ENCODE measurements at regions not wholly inside any gene's neighbourhood (a gene's known extent, or its start where the extent isn't known, plus 50 kb on each side); places are given as distances from the start of the nearest gene placed in this dataset.

DNA sequence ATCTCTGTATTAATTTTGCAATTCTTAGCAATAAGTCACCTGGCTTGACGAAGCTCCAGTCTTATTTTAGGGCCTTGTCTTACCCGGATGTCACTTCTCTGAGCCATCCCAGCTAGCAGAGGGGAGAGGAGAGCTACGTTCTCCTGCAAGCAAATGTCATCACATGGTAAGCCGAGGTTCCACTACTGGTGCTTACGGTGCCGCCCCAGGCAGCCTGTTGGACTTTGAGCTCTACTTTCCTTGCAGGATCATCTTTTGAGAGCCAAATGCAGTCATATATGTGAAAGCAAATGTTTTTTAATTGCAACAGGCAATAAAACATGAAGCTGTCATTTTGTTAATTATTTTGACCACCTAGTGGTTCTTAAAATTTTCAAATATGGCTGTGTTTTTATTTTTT is 140.9 kb downstream of the FAM43A start:
- no peak for ATAC-seq
- Histone ChIP-seq H3K9me3 (ENCODE audit: low read length) (no peaks in the 10 kb centered on the region), H3K79me2 (ENCODE audit: insufficient read depth, low read length) (no peaks in the 10 kb centered on the region), H3K36me3 (replicated peaks in 1 of 2; ENCODE audit: control insufficient read depth in 1 of 2, insufficient read depth in 2 of 2, low read length in 2 of 2) (no peaks in the 10 kb centered on the region), H4K20me1 (ENCODE audit: insufficient read depth, low read length) (no peaks in the 10 kb centered on the region), H3K9ac (ENCODE audit: insufficient read depth, low read depth, low read length) (no peak overlapping the region), H3K27ac (ENCODE audit: extremely low read length, insufficient read depth, low read length) (no peak overlapping the region), H3K4me3 (replicated peaks in 1 of 3; ENCODE audit: insufficient read depth in 1 of 3, low read depth in 2 of 3, low read length in 3 of 3) (no peak overlapping the region), H3K27me3 (ENCODE audit: control insufficient read depth in 1 of 2, insufficient read depth in 2 of 2, low read length in 2 of 2) (peaks cover 0 to 47% of the 10 kb centered on the region in 2 experiments; a peak in 3 of 5 replicates), H3K4me1 (ENCODE audit: insufficient read depth, low read length) (no peaks in the 10 kb centered on the region), H2AFZ (ENCODE audit: low read length) (no peak overlapping the region), H3K4me2 (ENCODE audit: low read depth, low read length) (no peak overlapping the region)
- 2% methylated on average over 4 of the region's 6 CpGs for WGBS (ENCODE audit: low lambda C conversion rate)
- no peak for DNase-seq (ENCODE audit: low spot score)
- intact Hi-C loops (cut with micrococcal nuclease; ENCODE audit: unreplicated experiment), result no loop called here
- CTCF ChIA-PET (ENCODE audit: low intra/inter-chr PET ratio, low total read pairs), result no interaction called here
- TF ChIP-seq PAF1 (CRISPR knock-in tag; IDR thresholded peaks at IDR 0.05), result no peak
- TF ChIP-seq ZNF234 (CRISPR knock-in tag; conservative IDR thresholded peaks at IDR 0.05), result no peak
- TF ChIP-seq, protein P1, sequence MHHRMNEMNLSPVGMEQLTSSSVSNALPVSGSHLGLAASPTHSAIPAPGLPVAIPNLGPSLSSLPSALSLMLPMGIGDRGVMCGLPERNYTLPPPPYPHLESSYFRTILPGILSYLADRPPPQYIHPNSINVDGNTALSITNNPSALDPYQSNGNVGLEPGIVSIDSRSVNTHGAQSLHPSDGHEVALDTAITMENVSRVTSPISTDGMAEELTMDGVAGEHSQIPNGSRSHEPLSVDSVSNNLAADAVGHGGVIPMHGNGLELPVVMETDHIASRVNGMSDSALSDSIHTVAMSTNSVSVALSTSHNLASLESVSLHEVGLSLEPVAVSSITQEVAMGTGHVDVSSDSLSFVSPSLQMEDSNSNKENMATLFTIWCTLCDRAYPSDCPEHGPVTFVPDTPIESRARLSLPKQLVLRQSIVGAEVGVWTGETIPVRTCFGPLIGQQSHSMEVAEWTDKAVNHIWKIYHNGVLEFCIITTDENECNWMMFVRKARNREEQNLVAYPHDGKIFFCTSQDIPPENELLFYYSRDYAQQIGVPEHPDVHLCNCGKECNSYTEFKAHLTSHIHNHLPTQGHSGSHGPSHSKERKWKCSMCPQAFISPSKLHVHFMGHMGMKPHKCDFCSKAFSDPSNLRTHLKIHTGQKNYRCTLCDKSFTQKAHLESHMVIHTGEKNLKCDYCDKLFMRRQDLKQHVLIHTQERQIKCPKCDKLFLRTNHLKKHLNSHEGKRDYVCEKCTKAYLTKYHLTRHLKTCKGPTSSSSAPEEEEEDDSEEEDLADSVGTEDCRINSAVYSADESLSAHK (CRISPR knock-in tag; IDR thresholded peaks at IDR 0.05; ENCODE audit: borderline replicate concordance), result no peak
- no peak for TF ChIP-seq LCORL (IDR thresholded peaks at IDR 0.05)
- TF ChIP-seq LCORL (CRISPR knock-in tag; IDR thresholded peaks at IDR 0.05), result no peak
- TF ChIP-seq PHF20 (CRISPR knock-in tag; IDR thresholded peaks at IDR 0.05), result no peak
- no peak for TF ChIP-seq ZBTB2 (CRISPR knock-in tag; IDR thresholded peaks at IDR 0.05; ENCODE audit: low read depth)
- TF ChIP-seq, protein P2, sequence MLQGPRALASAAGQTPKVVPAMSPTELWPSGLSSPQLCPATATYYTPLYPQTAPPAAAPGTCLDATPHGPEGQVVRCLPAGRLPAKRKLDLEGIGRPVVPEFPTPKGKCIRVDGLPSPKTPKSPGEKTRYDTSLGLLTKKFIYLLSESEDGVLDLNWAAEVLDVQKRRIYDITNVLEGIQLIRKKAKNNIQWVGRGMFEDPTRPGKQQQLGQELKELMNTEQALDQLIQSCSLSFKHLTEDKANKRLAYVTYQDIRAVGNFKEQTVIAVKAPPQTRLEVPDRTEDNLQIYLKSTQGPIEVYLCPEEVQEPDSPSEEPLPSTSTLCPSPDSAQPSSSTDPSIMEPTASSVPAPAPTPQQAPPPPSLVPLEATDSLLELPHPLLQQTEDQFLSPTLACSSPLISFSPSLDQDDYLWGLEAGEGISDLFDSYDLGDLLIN (CRISPR knock-in tag; IDR thresholded peaks at IDR 0.05; ENCODE audit: borderline replicate concordance), result no peak
- TF ChIP-seq ZNF17 (CRISPR knock-in tag; IDR thresholded peaks at IDR 0.05), result no peak
- no peak for TF ChIP-seq ZEB1 (IDR thresholded peaks at IDR 0.05; ENCODE audit: insufficient replicate concordance, low read depth)
- TF ChIP-seq CAMTA2 (CRISPR knock-in tag; IDR thresholded peaks at IDR 0.05; ENCODE audit: borderline replicate concordance), result no peak
- no peak for TF ChIP-seq ZBTB37 (CRISPR knock-in tag; IDR thresholded peaks at IDR 0.05)
- TF ChIP-seq E2F1 (CRISPR knock-in tag; IDR thresholded peaks at IDR 0.05), result no peak
- TF ChIP-seq ZBTB7B (CRISPR knock-in tag; IDR thresholded peaks at IDR 0.05), result no peak
- no peak for TF ChIP-seq ZFP37 (CRISPR knock-in tag; IDR thresholded peaks at IDR 0.05; ENCODE audit: borderline replicate concordance)
- no peak for TF ChIP-seq ZBTB42 (CRISPR knock-in tag; IDR thresholded peaks at IDR 0.05)
- TF ChIP-seq PRPF4 (IDR thresholded peaks at IDR 0.05; ENCODE audit: low read depth, low read length, poor library complexity, severe bottlenecking), result no peak
- in situ Hi-C loops (cut with HindIII; ENCODE audit: extremely low pct_ligation_motif_present, low pct_unique_long_range_greater_than_20kb), result no loop called here
- BruUV-seq (replicated peaks), result no TSS peak
- FAIRE-seq, result no peak
- POLR2A ChIA-PET, result no interaction called here
